Peyer's patch (tissue), 4 donors: ENCODE measurements at regions not wholly inside any gene's neighbourhood (a gene's known extent, or its start where the extent isn't known, plus 50 kb on each side); places are given as distances from the start of the nearest gene placed in this dataset.

ENCODE experiments used
- POLR2A ChIP-seq, 2 donors: fragments of 450-650 bp; IDR thresholded peaks; one replicate each; pipeline ENCODE4 v1.5.1; 2017; ENCODE audit warnings: antibody characterized with exemption in 2 of 2, mild to moderate bottlenecking in 2 of 2, moderate library complexity in 2 of 2
- TF ChIP-seq, protein P1 (sequence below), 6 experiments: fragments of 450-650 bp in 4 of 6; fragments of 200-600 bp in 2 of 6; sonication (generic) in 1 of 6; IDR thresholded peaks; one replicate each; pipeline ENCODE4 v1.5.1; 2017 to 2019; ENCODE audit warnings: antibody characterized with exemption in 6 of 6, mild to moderate bottlenecking in 3 of 6, moderate library complexity in 1 of 6

DNA sequence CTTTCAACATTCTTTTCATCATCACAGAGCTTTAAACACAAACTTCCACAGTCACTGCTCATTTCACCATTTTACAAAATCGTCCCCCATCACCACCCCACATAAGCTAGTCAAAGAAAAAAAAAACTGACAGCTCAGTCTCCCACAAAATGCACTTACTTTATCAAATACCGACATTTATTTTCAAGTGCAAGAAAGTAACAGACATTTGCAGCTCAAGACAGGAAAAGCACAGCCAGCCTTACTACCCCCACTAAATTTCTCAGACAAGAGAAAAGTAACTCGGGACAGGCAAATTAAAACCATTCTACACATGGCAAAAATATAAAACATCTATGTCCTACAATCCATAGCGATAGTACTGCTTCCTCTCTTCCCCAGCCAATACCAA lies 402.4 kb downstream of the SHQ1 start:
- no peak for TF ChIP-seq POLR2A (IDR thresholded peaks at IDR 0.05)
- TF ChIP-seq, protein P1, sequence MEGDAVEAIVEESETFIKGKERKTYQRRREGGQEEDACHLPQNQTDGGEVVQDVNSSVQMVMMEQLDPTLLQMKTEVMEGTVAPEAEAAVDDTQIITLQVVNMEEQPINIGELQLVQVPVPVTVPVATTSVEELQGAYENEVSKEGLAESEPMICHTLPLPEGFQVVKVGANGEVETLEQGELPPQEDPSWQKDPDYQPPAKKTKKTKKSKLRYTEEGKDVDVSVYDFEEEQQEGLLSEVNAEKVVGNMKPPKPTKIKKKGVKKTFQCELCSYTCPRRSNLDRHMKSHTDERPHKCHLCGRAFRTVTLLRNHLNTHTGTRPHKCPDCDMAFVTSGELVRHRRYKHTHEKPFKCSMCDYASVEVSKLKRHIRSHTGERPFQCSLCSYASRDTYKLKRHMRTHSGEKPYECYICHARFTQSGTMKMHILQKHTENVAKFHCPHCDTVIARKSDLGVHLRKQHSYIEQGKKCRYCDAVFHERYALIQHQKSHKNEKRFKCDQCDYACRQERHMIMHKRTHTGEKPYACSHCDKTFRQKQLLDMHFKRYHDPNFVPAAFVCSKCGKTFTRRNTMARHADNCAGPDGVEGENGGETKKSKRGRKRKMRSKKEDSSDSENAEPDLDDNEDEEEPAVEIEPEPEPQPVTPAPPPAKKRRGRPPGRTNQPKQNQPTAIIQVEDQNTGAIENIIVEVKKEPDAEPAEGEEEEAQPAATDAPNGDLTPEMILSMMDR (IDR thresholded peaks at IDR 0.05), result no peak
